ENCODE measurements at regions not wholly inside any gene's neighbourhood (a gene's known extent, or its start where the extent isn't known, plus 50 kb on each side); places are given as distances from the start of the nearest gene placed in this dataset.

- TF ChIP-seq CTCF (IDR thresholded peaks at IDR 0.05), result no peak
- TF ChIP-seq POLR2A (IDR thresholded peaks at IDR 0.05), result no peak
These were observed 432.7 kb upstream of the NFE2L3 start for GRCh38 chr7:25719190-25719896.
